AG09309 (cell line): ENCODE measurements at regions not wholly inside any gene's neighbourhood (a gene's known extent, or its start where the extent isn't known, plus 50 kb on each side); places are given as distances from the start of the nearest gene placed in this dataset.

Experiments used
- DNase-seq: peaks from one replicate; pipeline ENCODE4 v3.0.0-alpha.2; 2010; ENCODE audit warnings: low read depth
- H3K4me3 ChIP-seq: 2 replicates; pipeline ENCODE4 v1.5.1; 2011; ENCODE audit warnings: mild to moderate bottlenecking, low read depth, low read length, moderate library complexity; ENCODE audit not compliant: control insufficient read depth
- TF ChIP-seq, protein P1 (sequence below): IDR thresholded peaks from 2 replicates; pipeline ENCODE4 v1.5.1; 2011; ENCODE audit warnings: mild to moderate bottlenecking, low read depth, low read length, inconsistent platforms; ENCODE audit not compliant: insufficient read depth, control insufficient read depth; ENCODE audit errors: missing control alignments

GRCh38 chr6:71236926-71237434, 51.6 kb upstream of the OGFRL1 start:
- TF ChIP-seq, protein P1, sequence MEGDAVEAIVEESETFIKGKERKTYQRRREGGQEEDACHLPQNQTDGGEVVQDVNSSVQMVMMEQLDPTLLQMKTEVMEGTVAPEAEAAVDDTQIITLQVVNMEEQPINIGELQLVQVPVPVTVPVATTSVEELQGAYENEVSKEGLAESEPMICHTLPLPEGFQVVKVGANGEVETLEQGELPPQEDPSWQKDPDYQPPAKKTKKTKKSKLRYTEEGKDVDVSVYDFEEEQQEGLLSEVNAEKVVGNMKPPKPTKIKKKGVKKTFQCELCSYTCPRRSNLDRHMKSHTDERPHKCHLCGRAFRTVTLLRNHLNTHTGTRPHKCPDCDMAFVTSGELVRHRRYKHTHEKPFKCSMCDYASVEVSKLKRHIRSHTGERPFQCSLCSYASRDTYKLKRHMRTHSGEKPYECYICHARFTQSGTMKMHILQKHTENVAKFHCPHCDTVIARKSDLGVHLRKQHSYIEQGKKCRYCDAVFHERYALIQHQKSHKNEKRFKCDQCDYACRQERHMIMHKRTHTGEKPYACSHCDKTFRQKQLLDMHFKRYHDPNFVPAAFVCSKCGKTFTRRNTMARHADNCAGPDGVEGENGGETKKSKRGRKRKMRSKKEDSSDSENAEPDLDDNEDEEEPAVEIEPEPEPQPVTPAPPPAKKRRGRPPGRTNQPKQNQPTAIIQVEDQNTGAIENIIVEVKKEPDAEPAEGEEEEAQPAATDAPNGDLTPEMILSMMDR, result no peak
- DNase-seq, result no peak
- H3K4me3 ChIP-seq, result no peak overlapping the region

DNA sequence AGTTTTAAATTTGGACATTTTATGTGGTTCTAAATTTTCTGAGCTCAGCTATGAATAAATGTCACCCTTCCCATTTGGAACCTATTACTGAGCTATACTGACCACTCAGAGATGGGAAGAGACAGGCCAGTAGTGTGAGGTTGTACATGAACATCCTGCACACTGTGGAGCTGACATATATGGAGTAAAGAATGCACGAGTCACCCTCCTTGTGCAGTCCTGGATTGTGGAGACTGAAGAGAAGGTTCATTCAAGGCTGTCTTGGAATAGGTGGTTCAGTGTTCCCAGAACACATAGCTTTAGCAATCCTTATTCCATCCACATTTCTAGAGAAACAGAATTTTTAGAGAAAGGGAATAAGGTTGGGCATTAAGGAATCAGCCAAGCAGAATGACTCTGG, 50.3 kb upstream of the OGFRL1 start:
- TF ChIP-seq, protein P1, result no peak
- peak; percentile 7 for DNase-seq
- H3K4me3 ChIP-seq, result no peak overlapping the region
